ENCODE measurements at regions not wholly inside any gene's neighbourhood (a gene's known extent, or its start where the extent isn't known, plus 50 kb on each side); places are given as distances from the start of the nearest gene placed in this dataset.
A peak's percentile ranks its signal among the peaks of the same experiment; 100 is the strongest.

DNA sequence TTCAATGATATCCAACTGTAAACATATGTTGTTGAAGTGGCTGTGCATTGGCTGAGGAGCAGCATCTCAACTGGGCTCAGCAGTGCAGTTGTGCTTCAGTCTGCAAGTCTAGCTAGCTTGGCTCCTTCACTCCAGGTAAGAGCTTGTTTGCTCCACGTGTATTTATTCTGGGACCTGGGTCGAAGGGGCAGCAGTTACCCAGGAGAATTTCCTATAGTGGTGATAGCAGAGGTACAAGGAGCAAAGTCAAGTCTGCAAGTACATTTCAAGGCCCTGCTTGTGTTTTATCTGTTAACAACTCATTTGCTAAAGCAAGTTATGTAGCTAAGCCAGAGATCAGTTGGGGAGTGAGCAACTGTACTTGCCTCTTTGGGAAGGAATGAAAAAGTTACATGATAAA, 286.2 kb upstream of the UMPS start:
- DNase-seq (ENCODE audit: low read depth): no peak

DNA sequence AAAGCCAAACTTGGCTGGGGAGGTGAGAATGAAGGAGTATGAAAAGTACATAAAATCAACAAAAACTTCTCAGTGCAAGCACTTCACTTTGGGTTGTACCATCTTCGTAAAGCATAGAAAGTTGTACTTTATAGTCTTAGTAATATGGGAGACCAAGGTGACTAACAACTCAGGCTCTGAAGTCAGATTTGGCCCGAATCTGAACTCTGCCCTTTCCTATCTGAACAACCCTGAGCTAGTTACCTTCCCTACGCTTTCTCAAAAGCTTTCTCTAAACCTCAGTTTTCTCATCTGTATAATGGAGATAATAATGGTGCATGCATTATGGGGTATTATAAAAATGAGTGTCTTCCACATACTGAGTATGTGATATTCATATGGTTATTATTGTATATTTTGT, 285.4 kb upstream of the UMPS start:
- no peak for DNase-seq (ENCODE audit: low read depth)

DNA sequence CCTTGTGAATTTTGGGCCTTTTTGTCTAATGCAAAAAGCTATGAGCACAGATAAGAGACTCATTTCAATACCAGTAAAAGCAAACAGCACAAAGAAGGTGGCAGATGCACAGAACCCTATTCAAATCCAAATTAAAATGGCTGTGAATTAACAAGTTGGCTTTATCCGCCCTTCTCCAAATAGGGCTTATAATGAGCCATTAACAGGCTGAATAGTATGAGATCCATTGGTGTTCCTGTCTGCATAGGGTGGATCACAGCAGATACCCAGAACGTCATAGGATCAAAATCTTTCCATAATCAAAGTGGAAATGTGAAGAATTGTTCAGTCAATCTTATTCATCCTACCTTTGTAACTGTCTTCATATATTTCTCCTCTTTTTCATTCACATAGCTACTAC, 282.4 kb upstream of the UMPS start:
- no peak for DNase-seq (ENCODE audit: low read depth)

DNA sequence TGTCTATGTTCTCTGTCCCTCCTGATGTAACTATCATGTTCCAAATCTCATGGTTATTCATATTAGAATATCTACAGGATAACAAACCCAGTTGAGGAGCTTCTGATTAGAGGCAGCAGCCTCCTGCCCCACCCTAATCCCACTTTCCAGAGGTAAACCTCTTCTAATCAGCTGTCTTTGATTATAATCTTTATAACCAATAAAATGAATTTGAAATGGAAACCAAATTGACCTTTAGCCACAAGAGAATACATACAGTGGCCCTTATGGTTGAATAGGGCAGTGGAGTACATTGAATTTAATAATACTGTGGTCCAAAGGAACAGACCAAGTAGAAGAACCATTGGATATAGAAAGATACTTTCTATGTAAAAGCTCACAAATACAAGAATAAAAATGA, 281.3 kb upstream of the UMPS start:
- no peak for DNase-seq (ENCODE audit: low read depth)

DNA sequence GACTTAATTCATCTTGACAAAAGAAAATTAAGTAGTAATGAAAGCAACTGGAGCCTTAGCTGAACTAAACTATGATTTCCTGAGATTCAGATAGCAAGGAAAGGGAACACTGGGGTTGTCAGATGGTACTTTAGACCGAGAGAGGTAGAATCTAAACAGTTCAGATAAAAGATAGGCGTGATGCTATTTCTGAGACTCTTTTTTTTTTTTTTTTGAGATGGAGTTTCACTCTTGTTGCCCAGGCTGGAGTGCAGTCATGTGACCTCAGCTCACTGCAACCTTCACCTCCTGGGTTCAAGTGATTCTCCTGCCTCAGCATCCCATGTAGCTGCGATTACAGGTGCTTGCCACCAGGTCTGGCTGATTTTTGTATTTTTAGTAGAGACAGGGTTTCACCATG, 279.9 kb upstream of the UMPS start:
- no peak for DNase-seq (ENCODE audit: low read depth)

- no peak for DNase-seq (ENCODE audit: low read depth)
Measured at GRCh38 chr3:124451630-124452317, 278.5 kb upstream of the UMPS start.

DNA sequence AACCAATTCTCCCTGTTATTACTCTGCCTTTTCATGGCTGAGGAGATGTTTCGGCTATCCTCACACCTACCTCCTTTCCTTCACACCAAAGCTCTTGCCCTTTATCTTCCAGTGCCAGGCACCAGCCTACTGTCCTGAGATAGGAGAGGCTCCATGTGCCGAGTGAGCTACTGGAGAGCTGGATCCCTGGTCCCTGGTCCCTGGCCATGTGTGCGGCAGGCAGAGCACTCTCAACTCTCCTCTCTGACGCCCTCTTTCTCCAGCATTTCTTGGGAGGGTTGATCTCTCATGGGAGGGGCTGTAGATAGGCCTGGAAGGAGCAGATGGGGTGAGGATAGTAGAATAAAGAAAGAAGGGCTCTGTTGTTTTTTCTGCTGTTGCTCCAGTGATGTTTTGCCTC, 277.1 kb upstream of the UMPS start:
- no peak for DNase-seq (ENCODE audit: low read depth)

GRCh38 chr3:124455891-124456290, 274.4 kb upstream of the UMPS start:
- DNase-seq (ENCODE audit: low read depth): no peak

DNA sequence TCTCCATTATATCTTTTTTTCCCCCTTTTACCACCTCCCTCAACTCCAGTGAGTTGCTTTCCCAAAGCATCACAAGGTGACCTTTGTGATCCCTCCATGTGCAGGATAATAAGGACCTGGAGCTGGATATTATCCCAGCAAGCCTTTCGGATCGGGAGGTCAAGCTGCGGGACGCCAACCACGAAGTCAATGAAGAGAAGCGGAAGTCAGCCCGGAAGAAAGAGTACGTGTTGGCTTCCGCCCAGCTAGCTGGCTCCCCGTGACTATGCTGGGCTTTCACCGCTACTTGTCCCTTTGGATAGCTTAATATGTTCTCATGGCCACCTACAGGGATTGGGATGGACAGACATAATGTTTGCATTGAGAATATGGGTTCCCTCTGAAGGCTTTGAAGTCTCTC, 273.7 kb upstream of the UMPS start:
- no peak for DNase-seq (ENCODE audit: low read depth)

- DNase-seq (ENCODE audit: low read depth): no peak
Measured at GRCh38 chr3:124459678-124460077, 270.6 kb upstream of the UMPS start.

GRCh38 chr3:124461126-124461525, 269.1 kb upstream of the UMPS start:
- no peak for DNase-seq (ENCODE audit: low read depth)

DNA sequence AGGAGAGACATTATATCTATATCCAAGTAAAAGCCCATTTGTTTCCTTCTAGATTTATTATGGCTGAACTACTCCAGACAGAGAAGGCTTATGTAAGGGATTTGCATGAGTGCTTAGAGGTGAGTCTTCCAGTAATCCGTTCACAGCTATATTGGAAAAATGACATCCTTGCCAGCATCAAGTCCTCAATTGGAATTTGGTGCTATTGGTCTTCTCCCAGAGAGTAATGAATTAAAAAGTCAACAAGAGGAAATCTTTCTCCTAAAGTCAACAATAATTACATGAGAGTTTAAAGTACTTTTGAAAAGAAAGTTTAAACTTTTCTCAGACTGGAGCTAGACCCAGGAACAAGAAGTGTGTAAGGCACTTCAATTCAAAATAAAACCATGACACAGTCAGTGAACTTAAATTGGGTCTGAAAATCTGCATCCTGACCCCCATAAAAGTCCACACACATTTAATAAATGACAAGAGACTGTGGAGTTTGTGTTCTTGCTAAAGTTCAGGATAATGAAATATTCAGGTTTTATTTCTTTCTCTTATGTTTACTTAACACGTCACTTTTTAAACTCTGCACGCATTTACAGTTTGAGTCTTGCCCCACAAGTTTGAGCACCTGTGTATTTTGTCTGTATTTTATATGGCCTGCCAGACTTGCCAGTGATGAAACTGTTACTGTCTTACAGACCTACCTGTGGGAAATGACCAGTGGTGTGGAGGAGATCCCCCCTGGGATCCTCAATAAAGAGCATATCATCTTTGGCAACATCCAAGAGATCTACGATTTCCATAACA, 268.2 kb upstream of the UMPS start:
- no peak for DNase-seq (ENCODE audit: low read depth)

DNA sequence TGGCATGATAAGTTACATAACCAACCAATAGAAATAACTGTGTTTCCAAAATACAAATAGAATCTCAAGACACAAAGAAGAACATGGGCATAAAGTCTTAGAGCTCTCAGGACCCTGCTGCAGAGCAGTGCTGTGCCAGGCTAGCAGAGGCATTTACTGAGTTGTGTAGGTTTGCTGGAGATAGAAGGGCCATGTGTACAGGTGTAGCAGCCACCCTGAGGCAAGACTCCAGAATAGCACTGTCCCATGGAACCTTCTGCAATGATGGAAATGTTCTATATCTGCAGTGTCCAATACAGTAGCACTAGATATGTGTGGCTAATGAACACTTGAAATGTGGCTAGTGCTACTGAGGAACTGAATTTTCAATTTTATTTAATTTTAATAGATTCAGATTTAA, 267.0 kb upstream of the UMPS start:
- DNase-seq (ENCODE audit: low read depth): no peak

- peak; percentile 55 for DNase-seq (ENCODE audit: low read depth)
Measured at GRCh38 chr3:124467980-124468902, 262.0 kb upstream of the UMPS start.

- DNase-seq (ENCODE audit: low read depth): no peak
Measured at GRCh38 chr3:124469555-124469954, 260.7 kb upstream of the UMPS start.

- no peak for DNase-seq (ENCODE audit: low read depth)
Measured at GRCh38 chr3:124478830-124479229, 251.4 kb upstream of the UMPS start.

GRCh38 chr3:124483915-124484470, 246.3 kb upstream of the UMPS start:
- no peak for DNase-seq (ENCODE audit: low read depth)

GRCh38 chr3:124486324-124486723, 243.9 kb upstream of the UMPS start:
- peak; percentile 13 for DNase-seq (ENCODE audit: low read depth)

DNA sequence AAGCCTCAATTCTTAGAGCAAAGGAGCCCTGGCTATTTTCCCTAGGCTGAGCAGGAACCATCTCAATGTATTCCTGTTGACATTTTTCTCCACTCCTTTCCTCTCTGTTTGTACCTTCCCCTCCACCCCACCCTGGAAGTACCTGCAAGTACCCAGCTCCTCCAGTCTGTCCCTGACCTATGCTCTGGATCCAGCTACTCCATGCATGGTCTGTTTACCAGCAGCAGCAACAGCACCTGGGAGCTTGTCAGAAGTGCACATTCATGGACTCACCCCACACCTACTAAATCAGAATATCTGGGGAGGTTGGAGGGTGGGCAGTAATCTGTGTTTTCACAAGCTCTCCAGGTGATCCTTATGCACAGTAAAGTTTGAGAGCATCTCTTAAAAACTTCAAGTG, 240.7 kb upstream of the UMPS start:
- no peak for DNase-seq (ENCODE audit: low read depth)

DNA sequence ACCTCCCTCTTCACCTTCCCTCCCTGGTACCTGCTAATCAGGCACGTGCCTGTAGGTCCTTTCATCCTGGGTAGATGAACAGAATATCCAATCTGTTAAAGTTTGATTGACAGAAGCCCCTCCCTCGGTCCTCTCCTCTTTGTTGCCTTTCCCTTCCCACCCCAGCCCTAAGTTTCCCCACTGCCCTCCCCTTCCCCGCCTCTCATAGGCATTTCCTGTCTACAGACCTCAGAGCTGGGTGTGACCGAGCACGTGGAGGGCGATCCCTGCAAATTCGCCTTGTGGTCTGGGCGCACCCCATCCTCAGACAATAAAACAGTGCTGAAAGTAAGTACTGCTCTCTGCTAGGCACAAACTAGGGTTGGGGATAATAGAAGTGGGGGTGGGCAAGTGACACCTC, 239.2 kb upstream of the UMPS start:
- DNase-seq (ENCODE audit: low read depth): no peak

DNA sequence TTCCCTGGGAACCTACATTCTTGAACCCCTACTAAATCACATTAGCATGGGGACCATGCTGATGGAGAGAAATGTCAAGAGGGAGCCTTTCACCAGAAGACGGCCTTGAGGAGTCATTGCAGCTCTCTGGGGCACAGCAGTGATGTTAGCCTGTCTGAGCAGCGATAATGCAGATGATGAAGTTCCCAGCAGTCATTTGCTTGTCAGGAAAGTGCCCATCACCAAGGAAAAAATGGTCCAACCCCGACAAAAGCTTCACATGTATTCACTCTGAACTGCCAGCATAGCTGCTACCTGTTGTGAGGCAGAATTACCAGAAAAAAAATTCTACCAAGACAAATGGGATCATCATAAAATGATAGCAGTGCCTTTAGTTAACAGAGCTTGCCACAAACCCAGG, 238.4 kb upstream of the UMPS start:
- DNase-seq (ENCODE audit: low read depth): no peak

DNA sequence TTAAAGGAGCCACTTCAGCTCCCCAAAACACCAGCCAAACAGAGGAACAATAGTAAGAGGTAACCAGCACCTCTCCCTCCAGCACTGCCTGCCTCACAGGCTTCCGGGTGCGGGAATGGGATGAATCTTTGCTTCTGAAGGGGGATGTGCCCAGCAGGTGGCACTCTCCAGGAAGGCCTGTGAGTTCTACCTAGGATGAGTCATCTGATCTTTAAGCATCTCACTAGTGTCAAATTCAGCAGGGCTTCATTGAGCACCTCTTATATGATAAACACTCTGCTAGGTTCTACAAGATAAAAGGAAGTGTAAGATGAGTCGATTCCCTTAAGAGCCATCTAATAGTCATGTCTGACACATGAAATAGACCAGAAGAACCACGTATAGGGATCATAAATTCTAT, 237.4 kb upstream of the UMPS start:
- DNase-seq (ENCODE audit: low read depth): peak; percentile 57
